ENCODE measurements at regions not wholly inside any gene's neighbourhood (a gene's known extent, or its start where the extent isn't known, plus 50 kb on each side); places are given as distances from the start of the nearest gene placed in this dataset.

DNA sequence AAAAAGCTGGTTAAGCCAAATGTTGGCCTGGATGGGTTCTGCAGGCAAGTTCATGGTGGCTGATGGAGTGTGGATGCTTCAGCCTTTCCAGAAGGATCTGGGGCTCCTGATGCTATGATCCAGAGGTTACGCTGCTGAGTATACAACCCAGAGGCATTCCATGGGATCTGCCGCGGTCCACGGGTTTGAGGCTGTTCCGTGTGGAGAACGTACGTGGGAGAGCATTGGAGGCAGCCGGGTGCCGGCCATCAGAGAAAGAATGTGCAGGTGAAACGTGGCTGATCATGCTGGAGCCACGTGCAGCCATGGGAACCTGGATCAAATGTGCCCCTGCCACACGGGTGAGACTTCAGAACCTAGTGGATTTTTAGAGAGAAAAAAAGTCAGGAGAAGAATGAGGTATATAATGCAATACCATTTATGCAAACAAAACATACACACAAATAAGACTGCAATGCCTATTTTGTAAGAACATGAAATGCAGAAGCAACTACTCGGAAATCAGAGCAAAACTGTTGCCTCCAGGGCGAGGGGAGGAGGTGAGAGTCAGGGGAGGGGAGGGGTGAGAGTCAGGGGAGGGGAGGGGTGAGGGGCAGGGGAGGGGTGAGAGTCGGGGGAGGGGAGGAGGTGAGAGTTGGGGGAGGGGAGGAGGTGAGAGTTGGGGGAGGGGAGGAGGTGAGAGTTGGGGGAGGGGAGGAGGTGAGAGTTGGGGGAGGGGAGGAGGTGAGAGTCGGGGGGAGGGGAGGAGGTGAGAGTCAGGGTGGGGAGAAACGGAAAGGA, 116.5 kb upstream of the C1orf174 start:
- peak; percentile 35 for DNase-seq (ENCODE audit: low spot score)

DNA sequence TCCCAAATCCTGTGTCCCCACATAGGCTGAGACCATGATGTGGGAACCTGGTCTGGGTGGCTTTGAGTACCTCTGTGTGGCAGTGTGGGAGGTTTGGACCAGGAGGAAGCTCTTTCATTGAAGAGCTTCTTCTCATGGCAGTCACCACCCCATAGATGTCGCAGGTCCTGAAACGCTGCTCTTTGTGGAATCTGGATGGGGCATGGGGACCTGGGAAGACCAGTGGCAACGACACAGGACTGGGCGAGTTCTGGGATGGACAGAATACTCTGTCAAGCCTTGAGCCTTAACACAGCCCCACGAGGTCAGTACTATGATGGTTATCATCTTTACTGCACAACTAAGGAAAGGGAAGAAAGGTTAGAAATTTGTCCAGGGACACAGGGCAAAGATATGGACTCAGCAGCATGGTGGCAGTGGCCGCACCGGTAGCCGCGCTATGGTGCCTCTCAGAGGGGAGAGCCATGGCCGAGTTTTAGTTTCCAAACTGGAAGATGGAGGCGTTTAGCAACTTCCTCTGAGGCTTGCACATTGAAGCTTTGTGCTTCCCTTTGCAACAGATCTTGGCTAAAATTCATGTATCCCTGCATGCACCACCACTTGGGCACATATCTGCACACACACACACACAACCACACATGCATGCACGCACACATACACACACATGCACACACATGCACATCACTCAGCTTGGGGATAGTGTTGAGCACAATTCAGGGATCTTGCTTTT, 117.7 kb upstream of the C1orf174 start:
- DNase-seq (ENCODE audit: low spot score), result no peak

DNA sequence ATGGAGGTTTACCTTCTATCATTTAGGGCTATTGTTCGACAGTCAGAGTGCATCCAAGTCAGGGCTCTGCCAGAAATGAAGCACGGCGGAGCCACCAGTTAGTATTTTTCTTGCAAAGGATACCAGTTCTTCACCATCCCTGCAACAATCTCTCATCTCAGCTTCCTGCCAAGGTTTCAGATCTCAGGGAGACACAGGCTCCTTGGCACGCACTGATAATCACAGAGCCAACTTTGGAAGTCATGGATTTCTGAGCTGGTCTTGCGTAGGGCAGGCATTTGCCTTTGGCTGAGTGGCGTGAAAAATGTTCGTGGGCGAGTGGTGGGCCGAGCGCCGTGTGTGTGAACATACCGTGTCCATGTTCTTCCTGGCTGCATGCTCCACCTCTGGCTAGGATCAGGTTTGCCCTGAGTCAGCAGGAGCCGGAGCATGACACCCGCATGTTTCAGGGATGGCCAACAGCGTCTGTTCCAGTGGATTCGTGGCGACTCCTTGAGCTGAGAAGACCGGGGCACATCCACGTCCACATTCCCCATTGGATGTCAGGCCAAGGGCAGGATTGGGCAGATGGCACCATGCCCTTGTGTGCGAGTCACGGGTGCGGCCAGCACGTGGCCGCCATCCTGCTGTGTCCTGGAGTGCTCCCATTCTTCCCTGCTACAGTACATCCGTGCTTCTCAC, 118.5 kb upstream of the C1orf174 start:
- DNase-seq (ENCODE audit: low spot score), result peak; percentile 37

DNA sequence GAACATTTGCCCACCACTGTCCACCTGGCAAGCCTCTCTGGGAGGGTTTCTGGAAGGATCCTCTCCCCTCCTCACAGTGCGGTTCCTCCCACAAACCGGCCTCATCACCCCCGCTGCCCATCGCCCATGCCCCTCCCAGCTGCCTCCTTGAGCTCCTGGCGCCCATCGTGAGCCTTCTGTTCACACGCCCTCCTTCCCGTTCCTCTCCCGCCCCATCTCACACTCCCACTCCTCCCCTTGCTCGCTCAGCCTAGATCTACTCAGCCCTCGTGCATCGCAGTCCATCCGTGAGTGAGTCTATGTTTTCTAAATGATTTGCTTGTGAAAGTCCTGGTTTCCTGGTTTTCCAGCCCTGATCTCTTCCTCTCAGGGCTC, 119.1 kb upstream of the C1orf174 start:
- no peak for DNase-seq (ENCODE audit: low spot score)

DNA sequence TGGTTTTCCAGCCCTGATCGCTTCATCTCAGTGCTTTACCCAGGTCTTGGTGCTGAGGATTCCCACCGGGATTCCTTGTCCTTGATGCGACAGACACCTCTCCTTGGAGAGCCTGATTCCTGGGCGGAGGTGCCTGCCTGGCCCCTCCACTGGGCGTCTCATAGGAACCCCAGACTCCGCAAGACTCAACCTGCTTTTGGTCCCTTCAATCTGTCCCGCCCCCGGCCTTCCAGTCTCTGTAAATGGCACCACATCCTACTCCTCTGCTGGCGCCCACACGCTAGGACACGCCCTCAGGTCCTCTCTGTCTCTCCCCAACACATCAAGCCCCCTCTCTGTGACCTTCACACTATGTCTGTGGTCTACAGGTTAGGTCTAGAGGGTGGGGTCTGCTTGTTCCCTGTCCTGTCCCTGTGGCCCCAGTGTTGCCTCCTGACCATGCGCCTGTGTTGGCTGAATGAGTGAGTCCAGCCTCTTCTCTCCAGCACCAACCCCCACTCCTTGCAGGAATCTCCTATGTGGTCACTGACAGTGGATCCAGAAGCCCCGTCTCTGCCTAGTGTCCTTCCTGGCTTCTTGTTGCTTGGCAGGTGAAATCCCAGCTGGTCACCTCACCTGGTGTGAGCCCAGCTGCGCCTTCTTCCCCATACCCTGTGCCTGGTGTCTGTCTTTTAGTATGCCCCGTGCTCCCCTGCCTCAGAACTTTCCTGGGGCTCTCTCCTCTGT, 119.7 kb upstream of the C1orf174 start:
- DNase-seq (ENCODE audit: low spot score), result peak; percentile 36

DNA sequence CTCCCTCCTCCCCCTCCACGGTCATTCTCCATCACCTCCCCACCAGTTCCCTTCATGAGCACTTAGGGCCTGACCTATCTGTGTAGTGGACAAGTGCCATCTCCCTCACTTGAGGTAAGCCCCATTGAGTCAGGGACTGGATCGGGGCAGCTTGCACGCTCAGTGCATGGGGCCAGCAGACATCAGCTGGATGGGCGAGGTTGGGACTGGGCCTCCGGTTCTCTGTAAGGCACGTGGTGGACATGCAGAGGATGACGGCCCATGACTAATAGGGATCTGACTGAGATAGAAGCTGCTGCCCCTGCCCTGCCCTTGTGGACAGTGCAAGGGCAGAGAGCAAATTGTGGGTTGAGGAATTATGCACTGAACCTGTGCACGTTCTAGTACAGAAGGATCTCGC, 120.4 kb upstream of the C1orf174 start:
- no peak for DNase-seq (ENCODE audit: low spot score)

DNA sequence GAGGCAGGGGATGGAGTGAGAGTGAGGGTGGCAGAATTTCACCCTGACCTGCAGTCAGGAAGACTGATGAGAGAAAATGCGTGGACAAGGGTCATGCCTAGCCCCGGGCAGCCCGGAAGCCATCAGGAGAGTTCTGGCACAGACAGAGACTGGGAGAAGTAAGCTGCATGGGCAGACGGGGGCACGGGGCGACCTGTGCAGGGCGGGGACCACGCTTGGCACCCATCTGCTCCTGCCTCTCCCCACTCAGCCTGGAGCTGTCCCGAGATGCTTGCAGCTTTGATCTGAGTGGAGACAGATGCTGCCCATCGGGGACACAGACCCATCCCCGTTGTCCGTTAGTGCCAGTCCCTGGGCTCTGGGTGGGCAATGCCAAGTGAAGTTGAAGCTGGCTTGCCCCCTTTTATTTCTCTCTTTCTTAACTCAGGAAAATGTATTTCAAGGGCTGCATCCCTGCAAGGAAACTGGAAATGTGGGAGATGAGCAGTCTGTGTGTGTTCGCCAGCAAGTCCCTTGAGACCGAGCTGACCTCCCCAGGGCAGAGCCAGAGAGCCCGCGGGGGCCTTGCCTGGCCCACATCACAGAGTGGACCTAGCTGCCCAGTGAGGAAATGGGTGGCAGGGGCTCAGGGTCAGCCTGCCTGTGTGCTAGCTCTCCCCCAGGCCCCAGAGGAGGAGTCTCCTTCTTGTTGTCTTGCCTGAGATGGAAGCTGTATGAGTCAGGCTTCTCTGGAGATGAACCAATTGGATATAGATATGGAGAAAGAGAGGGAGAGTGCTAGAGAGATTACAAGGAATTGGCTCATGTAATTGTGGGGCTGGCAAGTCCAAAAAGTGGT, 121.3 kb upstream of the C1orf174 start:
- DNase-seq (ENCODE audit: low spot score), result peak; percentile 36

DNA sequence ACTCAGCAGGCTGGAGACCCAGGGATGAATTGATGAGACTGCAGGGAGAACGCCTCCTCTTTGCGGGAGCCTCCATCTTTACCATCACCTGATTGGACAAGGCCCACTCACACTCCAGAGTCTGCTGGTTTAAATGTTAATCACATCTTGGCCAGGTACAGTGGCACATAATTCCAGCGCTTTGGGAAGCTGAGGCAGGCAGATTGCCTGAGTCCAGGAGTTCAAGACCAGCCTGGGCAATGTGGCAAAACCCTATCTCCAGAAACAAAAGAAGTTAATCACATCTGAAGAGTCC, 121.8 kb upstream of the C1orf174 start:
- no peak for DNase-seq (ENCODE audit: low spot score)

DNA sequence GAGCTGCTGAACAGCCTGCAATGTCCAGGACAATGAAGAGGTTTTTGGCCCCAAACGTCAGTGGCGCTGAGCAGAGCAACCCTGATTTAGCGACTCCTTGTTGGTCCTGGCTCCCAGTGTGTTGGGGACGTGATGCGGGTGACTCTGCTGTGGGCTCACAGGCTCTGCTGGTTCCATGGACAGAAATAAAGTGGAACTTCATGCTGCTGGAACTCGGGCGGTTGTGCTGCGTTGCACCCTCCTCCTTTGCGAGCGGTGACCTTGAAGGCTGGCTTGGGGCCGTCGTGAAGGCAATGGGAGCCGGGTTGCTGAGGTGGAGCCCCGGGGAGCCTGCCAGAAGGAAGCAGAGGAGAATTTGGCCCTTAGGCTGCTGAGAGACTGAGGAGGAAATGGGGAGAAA, 122.6 kb upstream of the C1orf174 start:
- DNase-seq (ENCODE audit: low spot score), result no peak

DNA sequence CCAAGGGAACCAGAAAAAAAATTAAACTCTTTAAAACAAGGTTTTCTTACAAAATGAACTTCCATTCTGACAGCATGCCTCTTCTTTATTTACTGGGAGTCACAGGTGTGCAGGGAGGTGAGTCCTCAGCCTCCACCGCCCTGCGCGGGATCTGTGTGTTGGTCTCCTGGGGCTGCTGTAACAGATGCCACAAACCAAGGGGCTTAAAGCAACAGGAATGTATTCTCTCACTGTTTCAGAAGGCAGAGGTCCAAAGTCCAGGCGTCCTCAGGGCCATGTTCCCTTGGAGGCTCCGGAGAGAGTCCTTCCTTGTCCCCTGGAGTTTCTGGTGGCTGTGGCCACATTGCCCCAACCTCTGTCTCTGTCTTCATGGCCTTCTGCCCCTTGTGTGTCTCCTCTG, 123.6 kb upstream of the C1orf174 start:
- DNase-seq (ENCODE audit: low spot score), result no peak

DNA sequence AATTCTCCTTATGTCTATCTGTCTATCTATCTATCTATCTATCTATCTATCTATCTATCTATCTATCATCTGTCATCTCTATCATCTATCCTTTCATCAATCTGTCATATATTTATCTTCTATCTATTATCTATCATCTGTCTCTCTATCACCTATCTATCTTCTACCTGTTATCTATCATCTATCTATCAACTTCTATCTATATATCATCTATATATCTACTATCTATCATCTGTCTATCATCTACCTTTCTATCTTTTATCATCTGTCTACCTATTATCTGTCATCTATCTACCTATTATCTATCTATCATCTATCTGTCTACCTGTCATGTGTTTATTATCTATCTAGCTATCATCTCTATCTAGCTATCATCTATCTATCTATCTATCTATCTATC, 124.7 kb upstream of the C1orf174 start:
- no peak for DNase-seq (ENCODE audit: low spot score)

DNA sequence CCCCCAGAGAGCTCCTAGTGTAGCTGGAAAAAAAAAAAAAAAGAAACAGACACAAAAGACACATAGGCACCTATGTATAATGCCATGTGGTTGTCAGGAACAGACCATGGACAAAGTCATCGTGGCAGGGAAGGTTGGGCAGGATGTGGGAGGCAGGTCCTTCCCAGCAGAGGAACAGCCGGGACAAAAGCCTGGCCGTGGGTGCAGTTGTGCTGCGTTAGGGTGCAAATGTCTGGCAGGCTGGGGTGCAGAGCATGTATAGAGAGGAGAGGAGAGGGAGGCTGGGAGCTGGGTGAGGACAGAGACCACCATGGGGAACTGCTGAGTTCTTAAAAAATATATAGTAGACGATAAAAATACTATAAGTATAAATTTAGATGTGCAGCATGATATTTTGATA, 125.7 kb upstream of the C1orf174 start:
- no peak for DNase-seq (ENCODE audit: low spot score)

DNA sequence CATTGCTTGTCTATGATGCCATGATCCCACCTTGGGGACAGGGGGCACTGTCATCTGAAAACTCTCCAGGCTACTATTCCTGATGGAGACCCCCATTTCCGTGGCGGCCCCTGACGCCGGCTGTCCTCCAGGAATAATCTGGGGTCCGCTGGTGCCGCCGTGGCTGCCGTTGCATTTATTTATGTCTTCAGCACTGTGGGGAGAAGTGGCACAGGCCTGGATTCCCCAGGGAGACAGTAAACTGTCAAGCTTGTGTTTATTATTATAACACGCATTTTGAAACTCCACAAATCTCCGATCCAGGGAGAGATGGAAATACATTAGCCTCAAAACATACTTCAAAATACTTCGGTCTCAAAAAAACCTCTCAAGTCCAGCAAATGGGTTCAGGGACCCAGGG, 126.9 kb upstream of the C1orf174 start:
- DNase-seq (ENCODE audit: low spot score), result no peak

DNA sequence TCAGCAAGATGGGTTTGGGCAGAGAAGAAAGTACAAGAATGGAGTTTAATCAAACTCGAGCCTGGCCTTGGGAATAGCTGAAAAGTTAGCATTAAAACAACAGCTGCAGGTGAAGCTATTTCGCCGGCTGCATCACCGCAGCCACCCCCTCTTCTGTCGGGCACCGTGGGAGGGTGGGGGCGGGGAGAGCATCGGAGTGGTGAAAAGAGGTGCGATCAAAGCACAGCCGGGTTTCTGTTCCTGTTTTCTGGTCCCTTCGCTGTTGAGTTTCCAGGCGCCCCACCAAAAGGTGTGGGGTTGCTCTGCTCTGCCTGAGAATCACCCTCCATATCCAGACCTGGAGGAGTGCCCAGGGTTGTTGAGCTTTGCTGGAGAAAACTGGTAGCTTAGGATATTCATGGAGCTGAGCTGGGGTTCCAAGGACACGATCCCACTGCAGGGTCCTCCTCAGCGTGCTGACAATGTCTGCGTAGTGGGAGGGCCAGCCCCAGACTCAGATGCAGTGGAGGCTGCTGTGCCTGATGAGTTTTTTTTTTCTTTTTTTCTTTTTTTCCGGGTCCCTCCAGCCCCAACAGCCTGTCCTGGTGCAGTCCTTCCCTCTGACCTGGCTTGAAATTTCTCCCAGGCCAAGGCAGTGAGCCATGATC, 127.5 kb upstream of the C1orf174 start:
- DNase-seq (ENCODE audit: low spot score), result no peak

DNA sequence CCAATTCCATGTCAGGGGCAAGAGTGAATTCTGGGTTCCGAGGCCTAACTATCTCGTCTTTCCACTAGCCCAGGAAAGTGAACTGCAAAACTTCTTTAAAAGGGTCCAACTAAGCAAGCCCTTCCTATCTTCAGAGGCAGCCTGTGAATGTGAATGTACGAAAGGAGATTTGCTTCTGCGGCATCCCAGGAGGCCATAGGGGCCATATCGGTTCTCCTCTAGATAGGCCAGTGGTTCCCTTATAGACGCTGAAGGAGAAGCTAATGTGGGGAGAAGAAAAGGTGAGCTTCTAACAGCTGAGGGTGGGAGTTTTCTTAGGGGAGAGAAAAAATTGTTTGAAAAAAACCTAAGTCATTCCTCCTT, 128.0 kb upstream of the C1orf174 start:
- no peak for DNase-seq (ENCODE audit: low spot score)

DNA sequence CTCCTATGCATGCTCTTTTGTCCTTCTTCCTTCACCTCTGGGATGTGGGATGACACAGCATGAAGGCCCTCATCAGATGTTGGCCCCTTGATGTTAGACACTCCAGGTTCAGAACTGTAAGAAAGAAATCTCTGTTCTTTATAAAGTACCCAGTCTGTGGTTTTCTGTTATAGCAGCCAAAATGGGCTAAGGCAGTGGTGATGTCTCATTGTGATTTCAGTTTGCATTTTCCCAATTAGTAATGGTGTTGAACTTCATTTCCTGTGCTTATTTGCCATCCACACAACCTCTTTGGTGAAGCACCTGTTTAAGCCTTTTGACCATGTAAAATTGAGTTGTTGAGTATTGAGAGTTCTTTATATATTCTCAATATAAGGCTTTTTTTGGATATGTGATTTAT, 129.3 kb upstream of the C1orf174 start:
- no peak for DNase-seq (ENCODE audit: low spot score)

DNA sequence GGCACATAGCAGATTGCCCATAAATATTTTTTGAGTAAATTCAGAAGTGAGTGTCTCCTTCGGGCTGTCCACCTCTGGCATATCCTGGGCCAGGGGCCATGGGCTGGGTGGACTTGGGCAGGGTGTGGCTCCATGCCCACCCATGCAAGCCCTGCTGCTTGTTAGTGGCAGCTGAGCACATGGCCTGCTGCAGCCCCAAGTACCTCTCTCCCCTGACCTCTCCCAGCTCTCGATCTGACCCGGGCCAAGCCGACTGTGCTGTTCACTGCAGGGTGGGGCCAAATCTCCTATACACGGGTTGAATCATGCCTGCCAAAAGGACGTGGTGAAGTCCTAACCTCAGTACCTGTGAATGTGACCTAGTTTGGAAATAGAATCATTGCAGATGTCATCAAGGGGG, 132.5 kb upstream of the C1orf174 start:
- DNase-seq (ENCODE audit: low spot score), result no peak

DNA sequence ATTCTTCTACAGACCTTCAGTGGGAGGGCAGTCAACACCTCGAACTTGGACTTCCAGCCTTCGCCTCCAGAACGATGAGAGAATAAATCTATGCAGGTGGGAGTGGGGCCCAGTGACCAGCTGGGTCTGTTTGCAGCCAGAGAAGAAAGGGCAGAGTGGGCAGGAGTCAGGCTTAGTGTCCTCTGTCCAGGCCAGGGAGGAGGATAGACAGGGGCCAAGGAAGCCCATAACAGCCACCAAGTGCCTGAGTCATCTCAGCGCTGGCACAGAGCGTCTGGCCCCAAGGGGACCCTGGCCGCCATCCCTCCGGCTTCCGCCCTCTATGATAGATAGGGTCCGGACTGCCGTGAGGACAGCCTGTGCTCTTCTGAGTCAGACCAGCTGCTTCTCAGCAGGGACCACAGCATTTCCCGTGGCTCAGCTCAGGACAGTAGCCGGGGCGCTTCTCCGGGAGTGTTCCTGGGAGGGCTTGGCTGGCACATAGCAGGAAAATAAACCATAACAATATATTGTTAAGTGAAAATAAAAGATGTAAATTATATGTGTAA, 133.1 kb upstream of the C1orf174 start:
- DNase-seq (ENCODE audit: low spot score), result no peak

DNA sequence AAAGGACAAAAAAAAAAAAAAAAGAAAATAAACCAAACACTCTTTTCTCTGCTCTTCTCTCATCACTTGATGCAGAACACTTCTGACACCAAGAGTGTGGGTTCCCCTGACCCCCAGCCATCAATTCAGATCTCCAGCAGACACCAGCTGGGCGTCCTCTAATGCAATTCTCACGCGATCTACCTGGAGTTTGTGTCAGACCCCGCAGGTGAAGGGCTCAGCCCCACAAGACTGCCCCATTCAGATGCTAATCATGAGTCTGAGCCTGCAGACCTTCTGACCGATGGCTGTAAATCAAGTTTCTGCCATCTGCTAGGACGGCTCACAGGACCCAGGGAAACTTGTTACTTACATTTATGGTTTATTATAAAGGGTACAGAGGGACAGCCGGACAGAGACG, 133.6 kb upstream of the C1orf174 start:
- no peak for DNase-seq (ENCODE audit: low spot score)

DNA sequence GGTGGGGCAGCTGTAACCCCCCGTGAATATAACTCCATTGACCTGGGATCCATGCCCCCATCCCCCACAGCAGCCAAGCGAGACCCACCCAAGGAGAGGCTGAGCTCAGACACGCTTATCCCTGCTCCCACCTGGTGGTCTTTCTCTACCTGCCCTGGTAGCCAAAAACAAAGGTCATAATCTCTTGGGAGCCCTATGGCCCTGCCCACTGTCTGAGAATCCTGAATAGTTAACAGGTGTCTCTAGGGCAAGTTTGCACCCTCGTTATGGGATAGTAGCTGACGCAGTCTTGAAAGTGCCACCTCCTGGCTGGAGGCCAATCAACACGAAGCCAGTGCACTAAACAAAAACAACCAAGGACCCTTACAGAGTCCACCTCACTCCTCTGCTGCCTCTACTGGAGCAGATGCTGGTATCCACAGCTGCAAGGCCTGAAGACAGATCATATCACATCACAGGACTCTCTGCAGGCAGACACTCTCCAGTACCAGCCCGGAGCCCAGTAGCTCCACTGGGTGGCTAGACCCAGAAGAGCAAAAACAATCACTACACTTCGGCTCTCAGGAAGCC, 134.3 kb upstream of the C1orf174 start:
- no peak for DNase-seq (ENCODE audit: low spot score)

DNA sequence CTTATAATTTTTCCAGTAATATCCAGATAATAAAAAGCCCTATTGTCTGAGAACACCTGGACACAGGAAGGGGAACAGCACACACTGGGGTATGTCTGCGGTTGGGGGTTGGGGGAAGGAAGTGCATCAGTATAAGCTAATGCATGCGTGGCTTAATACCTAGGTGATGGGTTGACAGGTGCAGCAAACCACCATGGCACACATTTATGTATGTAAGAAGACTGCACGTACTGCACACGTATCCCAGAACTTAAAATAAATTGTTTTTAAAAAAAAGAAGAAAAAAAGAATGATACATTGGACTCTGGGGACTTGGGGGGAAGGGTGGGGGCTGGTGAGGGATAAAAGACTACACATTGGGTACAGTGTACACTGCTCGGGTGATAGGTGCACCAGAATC, 144.9 kb upstream of the C1orf174 start:
- no peak for DNase-seq (ENCODE audit: low spot score)
